RWPE1 (cell line): ENCODE measurements at regions not wholly inside any gene's neighbourhood (a gene's known extent, or its start where the extent isn't known, plus 50 kb on each side); places are given as distances from the start of the nearest gene placed in this dataset.

Experiments used
- CTCF ChIA-PET: fragments of 350-600 bp; sonication (Branson Sonifier 250); formaldehyde crosslinking; extraction: SDS; loops from one replicate; lab custom pipeline; 2021; lab: Yijun Ruan, JAX
- POLR2A ChIA-PET: fragments of 400-600 bp; formaldehyde crosslinking; extraction: SDS; loops from one replicate; lab custom pipeline; 2020; ENCODE audit warnings: antibody characterized with exemption; ENCODE audit not compliant: low non-redundant PET; lab: Yijun Ruan, JAX
- DNase-seq: peaks from one replicate; pipeline ENCODE4 v3.0.0; 2012; ENCODE audit warnings: low spot score
- H3K27ac ChIP-seq: fragments of 450-650 bp; 2 replicates; pipeline ENCODE4 v1.5.1; 2017
- CTCF ChIP-seq: fragments of 450-650 bp; conservative IDR thresholded peaks from 2 replicates; pipeline ENCODE4 v1.5.1; 2017; ENCODE audit warnings: low read depth, mild to moderate bottlenecking

GRCh38 chr14:42961509-42961908 is 1354.8 kb downstream of the LRFN5 start:
- ChIA-PET CTCF (interaction anchor here (0.5 kb wide), 1 partner anchor 360 kb away, joined by 3 read pairs; no protein-coding TSS in a partner anchor), POLR2A (no interaction called here)
- DNase-seq = no peak
- no peak overlapping the region for H3K27ac ChIP-seq
- no peak for TF ChIP-seq CTCF

DNA sequence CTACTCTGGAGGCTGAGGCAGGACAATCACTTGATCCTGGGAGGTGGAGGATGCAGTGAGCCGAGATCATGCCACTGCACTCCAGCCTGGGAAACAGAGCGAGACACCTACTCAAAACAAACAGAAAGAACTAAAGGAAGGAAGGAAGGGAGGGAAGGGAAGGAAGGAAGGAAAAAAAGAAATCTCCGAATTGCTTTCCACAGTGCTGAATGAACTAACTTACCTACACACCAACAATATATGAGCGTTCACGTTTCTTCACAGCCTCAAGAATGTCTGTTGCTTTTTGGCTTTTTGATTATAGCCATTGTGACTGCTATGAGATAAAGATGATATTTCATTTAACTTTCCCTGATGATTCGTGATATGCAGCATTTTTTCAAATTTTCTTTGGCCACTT is 1343.7 kb downstream of the LRFN5 start:
- CTCF ChIA-PET = interaction anchor here (0.6 kb wide), 1 partner anchor 18 kb away, joined by 5 read pairs; no protein-coding TSS in a partner anchor
- no peak overlapping the region for H3K27ac ChIP-seq

GRCh38 chr14:42947991-42948390 is 1341.3 kb downstream of the LRFN5 start:
- no peak for TF ChIP-seq CTCF
- no peak for DNase-seq
- POLR2A ChIA-PET = no interaction called here
- CTCF ChIA-PET = interaction anchor here (0.8 kb wide), 1 partner anchor 1247 kb away, joined by 4 read pairs; no protein-coding TSS in a partner anchor
- H3K27ac ChIP-seq = no peak overlapping the region

More for the DNA sequence above, 1343.7 kb downstream of the LRFN5 start:
- POLR2A ChIA-PET = no interaction called here
- no peak for DNase-seq
- no peak for TF ChIP-seq CTCF

- TF ChIP-seq CTCF = no peak
- ChIA-PET CTCF (interaction anchor here (0.5 to 0.6 kb wide), 2 partner anchors 51 to 1030 kb away, joined by 3 read pairs; no protein-coding TSS in a partner anchor), POLR2A (no interaction called here)
- DNase-seq = no peak
- H3K27ac ChIP-seq = no peak overlapping the region
These were observed 1337.6 kb downstream of the LRFN5 start for GRCh38 chr14:42944284-42944683.

DNA sequence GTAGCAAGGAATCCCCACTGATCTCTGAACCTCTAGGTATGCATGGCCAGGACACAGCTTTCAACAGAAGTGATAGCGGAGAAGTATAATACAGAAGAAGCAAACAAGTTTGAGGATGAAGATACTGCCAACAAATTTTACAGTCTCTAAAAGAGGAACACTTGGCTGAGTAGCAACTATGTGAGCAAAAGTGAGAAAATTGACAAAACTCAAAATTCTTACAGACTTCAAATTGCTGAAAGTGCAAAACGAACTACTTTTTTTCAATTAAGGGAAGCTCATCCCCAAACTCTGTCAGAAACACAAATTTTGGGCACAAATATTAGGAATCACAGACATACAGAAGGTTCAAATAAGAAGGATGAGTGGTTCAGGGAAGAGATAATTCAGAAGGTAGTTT is 1324.6 kb downstream of the LRFN5 start:
- TF ChIP-seq CTCF = no peak
- CTCF ChIA-PET = no interaction called here
- H3K27ac ChIP-seq = no peak overlapping the region
- no peak for DNase-seq
- POLR2A ChIA-PET = no interaction called here

- no peak for TF ChIP-seq CTCF
- no peak overlapping the region for H3K27ac ChIP-seq
- no peak for DNase-seq
- ChIA-PET CTCF (no interaction called here), POLR2A (no interaction called here)
These were observed 1323.3 kb downstream of the LRFN5 start for GRCh38 chr14:42929806-42930480.
